Thyroid gland (tissue), 4 donors: ENCODE measurements at regions not wholly inside any gene's neighbourhood (a gene's known extent, or its start where the extent isn't known, plus 50 kb on each side); places are given as distances from the start of the nearest gene placed in this dataset.
A peak's percentile ranks its signal among the peaks of the same experiment; 100 is the strongest.

Experiments
- DNase-seq, 2 donors: peaks; one replicate each; pipeline ENCODE4 v3.0.0-alpha.2; 2019
- H3K27ac ChIP-seq, 3 donors: fragments of 200-600 bp; sonication (generic); 1 replicate in 2 of 3; 2 replicates in 1 of 3; pipeline ENCODE4 v1.5.1; 2016 to 2019; ENCODE audit warnings: mild to moderate bottlenecking in 1 of 3, moderate library complexity in 1 of 3
- H3K27me3 ChIP-seq: fragments of 200-600 bp; sonication (generic); one replicate; pipeline ENCODE4 v1.5.1; 2019
- H3K36me3 ChIP-seq, 2 donors: fragments of 200-600 bp; sonication (generic); one replicate each; pipeline ENCODE4 v1.5.1; 2016 to 2019
- H3K4me1 ChIP-seq, 2 donors: fragments of 200-600 bp; sonication (generic); one replicate each; pipeline ENCODE4 v1.5.1; 2017 to 2019
- H3K4me3 ChIP-seq, 3 donors: fragments of 200-600 bp; sonication (generic); replicated peaks in 1 of 3; 1 replicate in 2 of 3; 2 replicates in 1 of 3; pipeline ENCODE4 v1.5.1; 2016; ENCODE audit warnings: mild to moderate bottlenecking in 1 of 3
- H3K9me3 ChIP-seq: fragments of 200-600 bp; sonication (generic); one replicate; pipeline ENCODE4 v1.5.1; 2017
- POLR2A ChIP-seq, 2 donors: fragments of 450-650 bp; IDR thresholded peaks; one replicate each; pipeline ENCODE4 v1.6.1; 2017; ENCODE audit warnings: antibody characterized with exemption in 2 of 2, mild to moderate bottlenecking in 2 of 2, moderate library complexity in 1 of 2
- WGBS, 2 donors: methylation state at CpG; one replicate each; pipeline ENCODE4 v1.1.5; 2017; 5-methylcytosine and 5-hydroxymethylcytosine counted together
- intact Hi-C: fragments of 100-400 bp; cut with DNase I; formaldehyde crosslinking; loops from one replicate; pipeline ENCODE4 v1.15.1; 2023
- TF ChIP-seq, protein P1 (sequence below), 6 experiments: fragments of 200-600 bp in 3 of 6; fragments of 450-650 bp in 3 of 6; sonication (generic) in 3 of 6; IDR thresholded peaks; one replicate each; pipeline ENCODE4 v1.5.1; 2016 to 2019; ENCODE audit warnings: antibody characterized with exemption in 6 of 6, mild to moderate bottlenecking in 2 of 6, inconsistent platforms in 1 of 6, moderate library complexity in 1 of 6

- TF ChIP-seq POLR2A (IDR thresholded peaks at IDR 0.05), result no peak
- TF ChIP-seq, protein P1, sequence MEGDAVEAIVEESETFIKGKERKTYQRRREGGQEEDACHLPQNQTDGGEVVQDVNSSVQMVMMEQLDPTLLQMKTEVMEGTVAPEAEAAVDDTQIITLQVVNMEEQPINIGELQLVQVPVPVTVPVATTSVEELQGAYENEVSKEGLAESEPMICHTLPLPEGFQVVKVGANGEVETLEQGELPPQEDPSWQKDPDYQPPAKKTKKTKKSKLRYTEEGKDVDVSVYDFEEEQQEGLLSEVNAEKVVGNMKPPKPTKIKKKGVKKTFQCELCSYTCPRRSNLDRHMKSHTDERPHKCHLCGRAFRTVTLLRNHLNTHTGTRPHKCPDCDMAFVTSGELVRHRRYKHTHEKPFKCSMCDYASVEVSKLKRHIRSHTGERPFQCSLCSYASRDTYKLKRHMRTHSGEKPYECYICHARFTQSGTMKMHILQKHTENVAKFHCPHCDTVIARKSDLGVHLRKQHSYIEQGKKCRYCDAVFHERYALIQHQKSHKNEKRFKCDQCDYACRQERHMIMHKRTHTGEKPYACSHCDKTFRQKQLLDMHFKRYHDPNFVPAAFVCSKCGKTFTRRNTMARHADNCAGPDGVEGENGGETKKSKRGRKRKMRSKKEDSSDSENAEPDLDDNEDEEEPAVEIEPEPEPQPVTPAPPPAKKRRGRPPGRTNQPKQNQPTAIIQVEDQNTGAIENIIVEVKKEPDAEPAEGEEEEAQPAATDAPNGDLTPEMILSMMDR (IDR thresholded peaks at IDR 0.05), result no peak
- intact Hi-C loops, result no loop called here
- Histone ChIP-seq H3K9me3 (no peaks in the 10 kb centered on the region), H3K36me3 (no peaks in the 10 kb centered on the region), H3K4me1 (no peaks in the 10 kb centered on the region), H3K4me3 (no peak overlapping the region), H3K27me3 (no peaks in the 10 kb centered on the region), H3K27ac (no peak overlapping the region)
- DNase-seq, result no peak
- WGBS, 2 donors, result 87 to 90% methylated on average over 7 of the region's 16 CpGs
These were observed 91.9 kb upstream of the BACE2 start for GRCh38 chr21:41076064-41076463.

DNA sequence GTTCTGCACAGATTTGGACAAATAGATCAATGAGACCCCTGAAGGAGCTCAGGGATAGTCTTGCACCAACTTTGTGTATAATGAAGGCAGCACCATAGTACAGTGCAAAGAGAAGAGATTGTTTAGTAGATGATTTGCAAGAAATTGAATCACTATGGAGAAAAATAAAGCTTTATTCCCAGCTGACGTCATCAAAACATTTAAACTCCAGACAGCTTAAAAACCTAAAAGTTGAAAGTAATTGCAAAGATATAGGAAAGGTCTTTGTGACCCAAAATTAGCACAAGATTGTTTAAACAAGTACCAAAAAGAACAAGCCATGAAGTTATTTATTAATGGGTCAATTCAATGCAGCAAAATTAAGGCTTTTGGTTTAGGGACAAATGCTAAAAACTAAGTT is 88.8 kb upstream of the BACE2 start:
- H3K9me3 ChIP-seq, result no peaks in the 10 kb centered on the region
- DNase-seq, result no peak
- H3K4me3 ChIP-seq, result no peak overlapping the region
- no peaks in the 10 kb centered on the region for H3K4me1 ChIP-seq
- no peak for TF ChIP-seq POLR2A (IDR thresholded peaks at IDR 0.05)
- TF ChIP-seq, protein P1 (IDR thresholded peaks at IDR 0.05), result no peak
- WGBS, 2 donors, result 35 to 93% methylated on average over 1 of the region's 1 CpG
- no peaks in the 10 kb centered on the region for H3K27me3 ChIP-seq
- H3K27ac ChIP-seq, result no peak overlapping the region
- intact Hi-C loops, result no loop called here
- no peaks in the 10 kb centered on the region for H3K36me3 ChIP-seq

DNA sequence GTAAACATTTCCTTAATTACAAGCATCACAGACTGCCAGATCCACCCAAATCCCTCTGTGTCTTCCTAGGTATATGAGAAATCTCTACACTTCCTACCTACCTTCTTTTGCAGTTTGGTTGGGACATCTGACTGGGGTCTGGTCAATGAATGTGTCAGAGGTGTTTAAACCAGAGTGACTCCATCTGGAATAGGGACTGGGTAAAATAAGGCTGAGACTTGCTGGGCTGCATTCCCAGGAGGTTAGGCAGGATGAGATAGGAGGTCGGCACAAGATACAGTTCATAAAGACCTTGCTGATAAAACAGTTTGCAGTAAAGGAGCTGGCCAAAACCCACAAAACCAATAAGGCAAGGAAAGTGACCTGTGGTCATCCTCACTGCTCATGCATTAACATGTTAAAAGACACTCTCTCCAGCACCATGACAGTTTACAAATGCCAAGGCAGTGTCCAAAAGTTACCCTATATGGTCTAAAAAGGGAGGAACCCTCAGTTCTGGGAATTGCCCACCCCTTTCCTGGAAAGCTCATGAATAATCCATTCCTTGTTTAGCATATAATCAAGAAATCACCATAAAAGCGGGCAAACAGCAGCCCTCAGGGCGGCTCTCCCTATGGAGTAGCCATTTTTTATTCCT is 87.4 kb upstream of the BACE2 start:
- WGBS, 2 donors, result 82 to 83% methylated on average over 3 of the region's 3 CpGs
- TF ChIP-seq POLR2A (IDR thresholded peaks at IDR 0.05), result no peak
- TF ChIP-seq, protein P1 (IDR thresholded peaks at IDR 0.05), result no peak
- H3K9me3 ChIP-seq, result no peaks in the 10 kb centered on the region
- no peak for DNase-seq
- no peaks in the 10 kb centered on the region for H3K36me3 ChIP-seq
- no peaks in the 10 kb centered on the region for H3K4me1 ChIP-seq
- no peaks in the 10 kb centered on the region for H3K27me3 ChIP-seq
- H3K27ac ChIP-seq, result no peak overlapping the region
- no peak overlapping the region for H3K4me3 ChIP-seq
- intact Hi-C loops, result no loop called here

GRCh38 chr21:41086569-41086968 is 81.4 kb upstream of the BACE2 start:
- no peaks in the 10 kb centered on the region for H3K9me3 ChIP-seq
- H3K27ac ChIP-seq, result no peak overlapping the region
- H3K4me3 ChIP-seq, result no peak overlapping the region
- no peaks in the 10 kb centered on the region for H3K27me3 ChIP-seq
- no peak for DNase-seq
- no peak for TF ChIP-seq POLR2A (IDR thresholded peaks at IDR 0.05)
- TF ChIP-seq, protein P1 (IDR thresholded peaks at IDR 0.05), result no peak
- no peaks in the 10 kb centered on the region for H3K36me3 ChIP-seq
- intact Hi-C loops, result no loop called here
- WGBS, 2 donors, result 89 to 92% methylated on average over 5 of the region's 5 CpGs
- H3K4me1 ChIP-seq, result peaks cover 0 to 4% of the 10 kb centered on the region in 2 donors

GRCh38 chr21:41090981-41091380 is 77.0 kb upstream of the BACE2 start:
- no peak overlapping the region for H3K27ac ChIP-seq
- no peaks in the 10 kb centered on the region for H3K36me3 ChIP-seq
- 13 to 32% methylated on average over 6 of the region's 6 CpGs for WGBS, 2 donors
- no peaks in the 10 kb centered on the region for H3K9me3 ChIP-seq
- intact Hi-C loops, result no loop called here
- peak; percentile 39 to 48 for DNase-seq
- H3K27me3 ChIP-seq, result no peaks in the 10 kb centered on the region
- peaks cover 0 to 4% of the 10 kb centered on the region in 2 donors for H3K4me1 ChIP-seq
- TF ChIP-seq POLR2A (IDR thresholded peaks at IDR 0.05), result no peak
- TF ChIP-seq, protein P1 (IDR thresholded peaks at IDR 0.05), result no peak
- H3K4me3 ChIP-seq, result no peak overlapping the region
